Astrocyte (in vitro differentiated cells and primary cell): ENCODE measurements at regions not wholly inside any gene's neighbourhood (a gene's known extent, or its start where the extent isn't known, plus 50 kb on each side); places are given as distances from the start of the nearest gene placed in this dataset.

ENCODE experiments used
- EZH2 ChIP-seq: IDR thresholded peaks from 2 replicates; pipeline ENCODE4 v1.6.1; 2012; ENCODE audit warnings: mild to moderate bottlenecking, low read length, inconsistent platforms; ENCODE audit not compliant: insufficient read depth
- TF ChIP-seq, protein P1 (sequence below): IDR thresholded peaks from 2 replicates; pipeline ENCODE4 v1.5.1; 2011; ENCODE audit warnings: low read depth, mild to moderate bottlenecking, inconsistent platforms, low read length, moderate library complexity; ENCODE audit not compliant: insufficient read depth

DNA sequence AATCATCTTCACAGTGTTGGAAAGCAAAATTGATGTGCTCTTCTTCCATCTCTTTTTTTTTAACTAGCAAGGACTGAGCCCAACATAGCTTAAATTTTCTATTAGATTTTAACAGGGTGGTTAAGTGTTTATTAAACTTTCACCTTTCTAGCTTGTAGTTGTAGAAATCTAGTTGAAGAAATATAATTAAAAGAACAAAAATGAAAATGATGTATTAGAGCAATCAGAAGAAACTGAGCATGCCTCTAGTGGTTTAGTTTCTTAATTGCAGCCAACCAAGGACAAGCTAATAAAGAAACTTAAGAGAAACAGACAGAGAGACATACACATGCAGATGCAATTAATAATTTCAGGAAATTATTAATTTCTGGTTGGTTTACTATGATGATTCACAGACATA, 673.0 kb upstream of the LMO3 start:
- TF ChIP-seq, protein P1, sequence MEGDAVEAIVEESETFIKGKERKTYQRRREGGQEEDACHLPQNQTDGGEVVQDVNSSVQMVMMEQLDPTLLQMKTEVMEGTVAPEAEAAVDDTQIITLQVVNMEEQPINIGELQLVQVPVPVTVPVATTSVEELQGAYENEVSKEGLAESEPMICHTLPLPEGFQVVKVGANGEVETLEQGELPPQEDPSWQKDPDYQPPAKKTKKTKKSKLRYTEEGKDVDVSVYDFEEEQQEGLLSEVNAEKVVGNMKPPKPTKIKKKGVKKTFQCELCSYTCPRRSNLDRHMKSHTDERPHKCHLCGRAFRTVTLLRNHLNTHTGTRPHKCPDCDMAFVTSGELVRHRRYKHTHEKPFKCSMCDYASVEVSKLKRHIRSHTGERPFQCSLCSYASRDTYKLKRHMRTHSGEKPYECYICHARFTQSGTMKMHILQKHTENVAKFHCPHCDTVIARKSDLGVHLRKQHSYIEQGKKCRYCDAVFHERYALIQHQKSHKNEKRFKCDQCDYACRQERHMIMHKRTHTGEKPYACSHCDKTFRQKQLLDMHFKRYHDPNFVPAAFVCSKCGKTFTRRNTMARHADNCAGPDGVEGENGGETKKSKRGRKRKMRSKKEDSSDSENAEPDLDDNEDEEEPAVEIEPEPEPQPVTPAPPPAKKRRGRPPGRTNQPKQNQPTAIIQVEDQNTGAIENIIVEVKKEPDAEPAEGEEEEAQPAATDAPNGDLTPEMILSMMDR = no peak
- no peak for TF ChIP-seq EZH2
